AG08395 (cell line): ENCODE measurements at regions not wholly inside any gene's neighbourhood (a gene's known extent, or its start where the extent isn't known, plus 50 kb on each side); places are given as distances from the start of the nearest gene placed in this dataset.
A peak's percentile ranks its signal among the peaks of the same experiment; 100 is the strongest.
"Not testable (repeated sequence)": the region's sequence is repeated elsewhere in the genome, so short reads cannot be mapped to it uniquely, and the experiment has no call there.

ENCODE experiments used
- DNase-seq: peaks from one replicate; pipeline ENCODE4 v3.0.0; 2012; ENCODE audit warnings: mixed read lengths, low spot score

GRCh38 chr6:141562851-141563763 is 569.6 kb upstream of the GJE1 start:
- DNase-seq, result peak; percentile 74

- no peak for DNase-seq
These were observed 570.4 kb upstream of the GJE1 start for GRCh38 chr6:141562186-141562811.

- no peak for DNase-seq
These were observed 571.6 kb upstream of the GJE1 start for GRCh38 chr6:141561154-141561553.

GRCh38 chr6:141552463-141552862 is 580.3 kb upstream of the GJE1 start:
- DNase-seq, result no peak

GRCh38 chr6:141552031-141552430 is 580.7 kb upstream of the GJE1 start:
- DNase-seq, result no peak

- DNase-seq, result no peak
These were observed 581.4 kb upstream of the GJE1 start for GRCh38 chr6:141551318-141551717.

- DNase-seq, result no peak
These were observed 582.3 kb upstream of the GJE1 start for GRCh38 chr6:141550471-141550870.

GRCh38 chr6:141548966-141549365 is 583.8 kb upstream of the GJE1 start:
- DNase-seq, result no peak

GRCh38 chr6:141541581-141542324 is 591.0 kb upstream of the GJE1 start:
- no peak for DNase-seq

GRCh38 chr6:141540207-141540606 is 592.5 kb upstream of the GJE1 start:
- DNase-seq, result no peak

GRCh38 chr6:141539617-141540016 is 593.1 kb upstream of the GJE1 start:
- no peak for DNase-seq

- no peak for DNase-seq
These were observed 600.5 kb upstream of the GJE1 start for GRCh38 chr6:141532211-141532610.

GRCh38 chr6:141531040-141531439 is 601.7 kb upstream of the GJE1 start:
- no peak for DNase-seq

GRCh38 chr6:141528596-141528995 is 604.1 kb upstream of the GJE1 start:
- DNase-seq, result no peak

GRCh38 chr6:141526985-141527384 is 605.7 kb upstream of the GJE1 start:
- DNase-seq, result no peak

- DNase-seq, result no peak
These were observed 611.3 kb upstream of the GJE1 start for GRCh38 chr6:141521440-141521839.

GRCh38 chr6:141513830-141514229 is 618.9 kb upstream of the GJE1 start:
- peak; percentile 26 for DNase-seq

- DNase-seq, result no peak
These were observed 621.9 kb upstream of the GJE1 start for GRCh38 chr6:141510803-141511202.

GRCh38 chr6:141506062-141506461 is 626.7 kb upstream of the GJE1 start:
- DNase-seq, result not testable (repeated sequence)

GRCh38 chr6:141504318-141504717 is 628.4 kb upstream of the GJE1 start:
- not testable (repeated sequence) for DNase-seq

GRCh38 chr6:141501616-141502015 is 631.1 kb upstream of the GJE1 start:
- no peak for DNase-seq

- no peak for DNase-seq
These were observed 633.7 kb upstream of the GJE1 start for GRCh38 chr6:141498977-141499376.
